ENCODE measurements at regions not wholly inside any gene's neighbourhood (a gene's known extent, or its start where the extent isn't known, plus 50 kb on each side); places are given as distances from the start of the nearest gene placed in this dataset.
"Not testable (repeated sequence)": the region's sequence is repeated elsewhere in the genome, so short reads cannot be mapped to it uniquely, and the experiment has no call there.

- not testable (repeated sequence) for DNase-seq
These were observed 769.1 kb upstream of the SEMA6A start for GRCh38 chr5:117343726-117344125.

- no peak for DNase-seq
These were observed 762.6 kb upstream of the SEMA6A start for GRCh38 chr5:117337064-117337749.

- DNase-seq, result no peak
These were observed 761.6 kb upstream of the SEMA6A start for GRCh38 chr5:117336208-117336607.

GRCh38 chr5:117333011-117333410, 758.4 kb upstream of the SEMA6A start:
- DNase-seq, result no peak

- DNase-seq, result no peak
These were observed 757.7 kb upstream of the SEMA6A start for GRCh38 chr5:117332341-117332740.

GRCh38 chr5:117327511-117327910, 752.9 kb upstream of the SEMA6A start:
- DNase-seq, result no peak

GRCh38 chr5:117326997-117327396, 752.4 kb upstream of the SEMA6A start:
- DNase-seq, result no peak

- no peak for DNase-seq
These were observed 743.9 kb upstream of the SEMA6A start for GRCh38 chr5:117318528-117318927.

- DNase-seq, result no peak
These were observed 740.5 kb upstream of the SEMA6A start for GRCh38 chr5:117315170-117315569.

GRCh38 chr5:117304512-117305107, 730.0 kb upstream of the SEMA6A start:
- DNase-seq, result not testable (repeated sequence)

GRCh38 chr5:117302949-117303348, 728.3 kb upstream of the SEMA6A start:
- DNase-seq, result no peak

- no peak for DNase-seq
These were observed 727.9 kb upstream of the SEMA6A start for GRCh38 chr5:117302473-117302872.

GRCh38 chr5:117299936-117300328, 725.3 kb upstream of the SEMA6A start:
- no peak for DNase-seq

GRCh38 chr5:117299224-117299935, 724.8 kb upstream of the SEMA6A start:
- no peak for DNase-seq

GRCh38 chr5:117296872-117297271, 722.2 kb upstream of the SEMA6A start:
- no peak for DNase-seq

- no peak for DNase-seq
These were observed 721.3 kb upstream of the SEMA6A start for GRCh38 chr5:117295941-117296340.

GRCh38 chr5:117286813-117287212, 712.2 kb upstream of the SEMA6A start:
- DNase-seq, result no peak

- DNase-seq, result no peak
These were observed 697.0 kb upstream of the SEMA6A start for GRCh38 chr5:117271656-117272055.

- no peak for DNase-seq
These were observed 691.7 kb upstream of the SEMA6A start for GRCh38 chr5:117266280-117266679.

GRCh38 chr5:117263231-117263630, 688.6 kb upstream of the SEMA6A start:
- DNase-seq, result peak; percentile 37

- peak; percentile 69 for DNase-seq
These were observed 688.0 kb upstream of the SEMA6A start for GRCh38 chr5:117262572-117263131.

- no peak for DNase-seq
These were observed 687.4 kb upstream of the SEMA6A start for GRCh38 chr5:117261948-117262571.
